ENCODE measurements at regions not wholly inside any gene's neighbourhood (a gene's known extent, or its start where the extent isn't known, plus 50 kb on each side); places are given as distances from the start of the nearest gene placed in this dataset.
A peak's percentile ranks its signal among the peaks of the same experiment; 100 is the strongest.

GRCh38 chr2:120466704-120467054, 120.7 kb downstream of the INHBB start:
- ATAC-seq (no peak), DNase-seq (no peak)
- no peak overlapping the region for H3K27ac ChIP-seq
- no peaks in the 10 kb centered on the region for H3K9me3 ChIP-seq
- 85% methylated on average over 2 of the region's 2 CpGs for WGBS (ENCODE audit: insufficient coverage, low coverage, low lambda C conversion rate, missing lambda C conversion rate)
- no peaks in the 10 kb centered on the region for H3K36me3 ChIP-seq
- H3K4me1 ChIP-seq: peaks cover 0 to 44% (median 16%) of the 10 kb centered on the region in 4 donors
- intact Hi-C loops (cut with DNase I): no loop called here
- H3K27me3 ChIP-seq: no peaks in the 10 kb centered on the region
- H3K4me3 ChIP-seq: no peak overlapping the region
- TF ChIP-seq CTCF (IDR thresholded peaks at IDR 0.05) (no peak), POLR2A (IDR thresholded peaks at IDR 0.05) (no peak)

GRCh38 chr2:120468136-120468535, 122.2 kb downstream of the INHBB start:
- Histone ChIP-seq H3K4me3 (no peak overlapping the region), H3K9me3 (no peaks in the 10 kb centered on the region), H3K27ac (no peak overlapping the region), H3K36me3 (no peaks in the 10 kb centered on the region), H3K27me3 (no peaks in the 10 kb centered on the region), H3K4me1 (peaks cover 0 to 54% (median 20%) of the 10 kb centered on the region in 4 donors)
- ATAC-seq (no peak), DNase-seq (peak in 1 of 3 donors; percentile 35)
- no peak for TF ChIP-seq POLR2A (IDR thresholded peaks at IDR 0.05)
- TF ChIP-seq CTCF (IDR thresholded peaks at IDR 0.05): no peak
- 70% methylated on average over 4 of the region's 6 CpGs for WGBS (ENCODE audit: insufficient coverage, low coverage, low lambda C conversion rate, missing lambda C conversion rate)
- intact Hi-C loops (cut with DNase I): no loop called here

GRCh38 chr2:120469426-120469825, 123.5 kb downstream of the INHBB start:
- TF ChIP-seq POLR2A (IDR thresholded peaks at IDR 0.05) (no peak), CTCF (IDR thresholded peaks at IDR 0.05) (no peak)
- H3K27ac ChIP-seq: peak overlapping the region; percentile 70 to 87 (median 81)
- intact Hi-C loops (cut with DNase I): no loop called here
- WGBS (ENCODE audit: insufficient coverage, low coverage, low lambda C conversion rate, missing lambda C conversion rate): 67% methylated on average over 1 of the region's 2 CpGs
- no peaks in the 10 kb centered on the region for H3K36me3 ChIP-seq
- no peaks in the 10 kb centered on the region for H3K27me3 ChIP-seq
- peak in 1 of 3 donors; percentile 28 for DNase-seq
- ATAC-seq: no peak
- H3K4me3 ChIP-seq: no peak overlapping the region
- H3K4me1 ChIP-seq: peaks cover 0 to 65% (median 25%) of the 10 kb centered on the region in 4 donors
- H3K9me3 ChIP-seq: no peaks in the 10 kb centered on the region

- ATAC-seq (peak; percentile 73 to 83 (median 78)), DNase-seq (peak; percentile 90 to 94 (median 94))
- peak overlapping the region; percentile 70 to 87 (median 81) for H3K27ac ChIP-seq
- H3K36me3 ChIP-seq: no peaks in the 10 kb centered on the region
- H3K4me1 ChIP-seq: peaks cover 0 to 73% (median 29%) of the 10 kb centered on the region in 4 donors
- H3K27me3 ChIP-seq: no peaks in the 10 kb centered on the region
- H3K4me3 ChIP-seq: no peak overlapping the region
- intact Hi-C loops (cut with DNase I): no loop called here
- TF ChIP-seq POLR2A (IDR thresholded peaks at IDR 0.05) (peak; percentile 37), CTCF (IDR thresholded peaks at IDR 0.05) (no peak)
- H3K9me3 ChIP-seq: no peaks in the 10 kb centered on the region
- 23% methylated on average over 7 of the region's 14 CpGs for WGBS (ENCODE audit: insufficient coverage, low coverage, low lambda C conversion rate, missing lambda C conversion rate)
Measured at GRCh38 chr2:120470041-120470965, 124.4 kb downstream of the INHBB start.
